NB4 (cell line): ENCODE measurements at regions not wholly inside any gene's neighbourhood (a gene's known extent, or its start where the extent isn't known, plus 50 kb on each side); places are given as distances from the start of the nearest gene placed in this dataset.

Source experiments
- DNase-seq: peaks from one replicate; pipeline ENCODE4 v3.0.0; 2010; ENCODE audit warnings: low read depth
- H3K4me3 ChIP-seq: one replicate; pipeline ENCODE4 v1.5.1; 2011; ENCODE audit warnings: mild to moderate bottlenecking, low read depth, low read length, moderate library complexity
- CTCF ChIP-seq: IDR thresholded peaks from one replicate; pipeline ENCODE4 v1.5.1; 2012; ENCODE audit warnings: low read depth, low read length
- MAX ChIP-seq: IDR thresholded peaks from 2 replicates; pipeline ENCODE4 v1.6.1; 2011; ENCODE audit warnings: low read depth, low read length
- MYC ChIP-seq: IDR thresholded peaks from 2 replicates; pipeline ENCODE4 v1.6.1; 2011; ENCODE audit warnings: low read depth, low read length
- POLR2A ChIP-seq: IDR thresholded peaks from 2 replicates; pipeline ENCODE4 v1.6.1; 2011; ENCODE audit warnings: mild to moderate bottlenecking; ENCODE audit not compliant: insufficient read length; ENCODE audit errors: extremely low read depth

- TF ChIP-seq MYC (no peak), POLR2A (no peak), CTCF (no peak)
- DNase-seq, result no peak
Observed at GRCh38 chr1:115495625-115496024, 146.1 kb upstream of the VANGL1 start.

GRCh38 chr1:115495111-115495510 is 146.7 kb upstream of the VANGL1 start:
- TF ChIP-seq CTCF (no peak), POLR2A (no peak), MYC (no peak), MAX (no peak)
- H3K4me3 ChIP-seq, result no peak overlapping the region

More at GRCh38 chr1:115495625-115496024, 146.1 kb upstream of the VANGL1 start:
- H3K4me3 ChIP-seq, result no peak overlapping the region

GRCh38 chr1:115493834-115494233 is 147.9 kb upstream of the VANGL1 start:
- no peak for DNase-seq
- no peak overlapping the region for H3K4me3 ChIP-seq
- TF ChIP-seq MYC (no peak), CTCF (no peak), POLR2A (no peak), MAX (no peak)

More at GRCh38 chr1:115495111-115495510, 146.7 kb upstream of the VANGL1 start:
- DNase-seq, result no peak

GRCh38 chr1:115492880-115493279 is 148.9 kb upstream of the VANGL1 start:
- TF ChIP-seq POLR2A, result no peak
- no peak for TF ChIP-seq MAX
- no peak for TF ChIP-seq CTCF
- no peak for TF ChIP-seq MYC

GRCh38 chr1:115492019-115492595 is 149.7 kb upstream of the VANGL1 start:
- no peak overlapping the region for H3K4me3 ChIP-seq
- no peak for DNase-seq
- TF ChIP-seq MYC (no peak), MAX (no peak), POLR2A (no peak), CTCF (no peak)

More at GRCh38 chr1:115492880-115493279, 148.9 kb upstream of the VANGL1 start:
- no peak for DNase-seq
- no peak overlapping the region for H3K4me3 ChIP-seq
